K562 (cell line): ENCODE measurements at regions not wholly inside any gene's neighbourhood (a gene's known extent, or its start where the extent isn't known, plus 50 kb on each side); places are given as distances from the start of the nearest gene placed in this dataset.

Source experiments
- FOSL1 ChIP-seq: fragments of 200-800 bp; sonication (Bioruptor generic); conservative IDR thresholded peaks from 2 replicates; pipeline ENCODE4 v1.6.1; 2016; ENCODE audit warnings: missing genetic modification characterization, missing compliant biosample characterization
- GATA2 ChIP-seq: sonication (generic); formaldehyde crosslinking; IDR thresholded peaks from 2 replicates; pipeline ENCODE4 v1.4.0; 2020; ENCODE audit warnings: mild to moderate bottlenecking, missing genetic modification reagents
- NFYB ChIP-seq: IDR thresholded peaks from 2 replicates; pipeline ENCODE4 v1.6.1; 2011; ENCODE audit warnings: mild to moderate bottlenecking, moderate library complexity; ENCODE audit not compliant: insufficient read length; ENCODE audit errors: extremely low read depth
- PHF20 ChIP-seq: fragments of 450-650 bp; IDR thresholded peaks from 2 replicates; pipeline ENCODE4 v1.6.1; 2018; ENCODE audit not compliant: partially characterized antibody
- SAP30 ChIP-seq: fragments of 200-600 bp; sonication (generic); IDR thresholded peaks from 2 replicates; pipeline ENCODE4 v1.6.1; 2012; ENCODE audit warnings: borderline replicate concordance, low read depth, mild to moderate bottlenecking, moderate library complexity, low read length, control low read depth, inconsistent platforms; ENCODE audit not compliant: insufficient read depth, poor library complexity, severe bottlenecking
- SMAD3 ChIP-seq: fragments of 450-650 bp; formaldehyde crosslinking; conservative IDR thresholded peaks from 2 replicates; pipeline ENCODE4 v1.4.0; 2020; ENCODE audit warnings: mild to moderate bottlenecking
- U2AF2 ChIP-seq: fragments of 200-400 bp; formaldehyde crosslinking; optimal IDR thresholded peaks from 2 replicates; pipeline ENCODE3; 2017; ENCODE audit warnings: low read depth, mild to moderate bottlenecking, low read length
- ZNF12 ChIP-seq: sonication (generic); formaldehyde crosslinking; IDR thresholded peaks from 2 replicates; pipeline ENCODE4 v1.4.0; 2020; ENCODE audit warnings: mild to moderate bottlenecking, missing genetic modification reagents
- TF ChIP-seq, protein P1 (sequence below): fragments of 450-650 bp; IDR thresholded peaks from 2 replicates; pipeline ENCODE4 v1.6.1; 2016; ENCODE audit warnings: low read depth
- TF ChIP-seq, protein P2 (sequence below): sonication (generic); formaldehyde crosslinking; IDR thresholded peaks from 2 replicates; pipeline ENCODE4 v1.8.1; 2022; ENCODE audit warnings: missing genetic modification reagents

DNA sequence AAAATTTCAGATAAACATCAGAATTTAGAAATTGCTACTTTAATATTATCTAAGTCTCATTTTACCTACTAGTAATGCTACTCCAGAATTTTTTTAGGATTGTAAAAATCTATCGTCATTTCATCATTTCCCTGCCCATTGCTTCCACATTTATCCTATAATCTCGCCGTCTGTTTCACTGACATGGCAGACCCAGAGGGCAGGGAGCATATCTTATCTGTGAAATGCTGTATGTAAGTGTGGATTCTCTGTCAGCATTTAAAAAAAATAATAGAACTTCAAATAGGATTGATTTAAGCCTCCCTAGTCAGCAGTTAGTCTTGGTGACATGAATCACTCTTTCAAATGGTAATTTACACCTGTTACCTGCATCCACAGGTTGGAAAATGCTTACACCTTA is 314.4 kb downstream of the PCDH7 start:
- TF ChIP-seq FOSL1 (tag) (no peak), U2AF2 (no peak), SAP30 (no peak), ZNF12 (CRISPR knock-in tag) (no peak), GATA2 (CRISPR knock-in tag) (no peak), SMAD3 (CRISPR knock-in tag) (no peak), NFYB (no peak), PHF20 (no peak)
- TF ChIP-seq, protein P1, sequence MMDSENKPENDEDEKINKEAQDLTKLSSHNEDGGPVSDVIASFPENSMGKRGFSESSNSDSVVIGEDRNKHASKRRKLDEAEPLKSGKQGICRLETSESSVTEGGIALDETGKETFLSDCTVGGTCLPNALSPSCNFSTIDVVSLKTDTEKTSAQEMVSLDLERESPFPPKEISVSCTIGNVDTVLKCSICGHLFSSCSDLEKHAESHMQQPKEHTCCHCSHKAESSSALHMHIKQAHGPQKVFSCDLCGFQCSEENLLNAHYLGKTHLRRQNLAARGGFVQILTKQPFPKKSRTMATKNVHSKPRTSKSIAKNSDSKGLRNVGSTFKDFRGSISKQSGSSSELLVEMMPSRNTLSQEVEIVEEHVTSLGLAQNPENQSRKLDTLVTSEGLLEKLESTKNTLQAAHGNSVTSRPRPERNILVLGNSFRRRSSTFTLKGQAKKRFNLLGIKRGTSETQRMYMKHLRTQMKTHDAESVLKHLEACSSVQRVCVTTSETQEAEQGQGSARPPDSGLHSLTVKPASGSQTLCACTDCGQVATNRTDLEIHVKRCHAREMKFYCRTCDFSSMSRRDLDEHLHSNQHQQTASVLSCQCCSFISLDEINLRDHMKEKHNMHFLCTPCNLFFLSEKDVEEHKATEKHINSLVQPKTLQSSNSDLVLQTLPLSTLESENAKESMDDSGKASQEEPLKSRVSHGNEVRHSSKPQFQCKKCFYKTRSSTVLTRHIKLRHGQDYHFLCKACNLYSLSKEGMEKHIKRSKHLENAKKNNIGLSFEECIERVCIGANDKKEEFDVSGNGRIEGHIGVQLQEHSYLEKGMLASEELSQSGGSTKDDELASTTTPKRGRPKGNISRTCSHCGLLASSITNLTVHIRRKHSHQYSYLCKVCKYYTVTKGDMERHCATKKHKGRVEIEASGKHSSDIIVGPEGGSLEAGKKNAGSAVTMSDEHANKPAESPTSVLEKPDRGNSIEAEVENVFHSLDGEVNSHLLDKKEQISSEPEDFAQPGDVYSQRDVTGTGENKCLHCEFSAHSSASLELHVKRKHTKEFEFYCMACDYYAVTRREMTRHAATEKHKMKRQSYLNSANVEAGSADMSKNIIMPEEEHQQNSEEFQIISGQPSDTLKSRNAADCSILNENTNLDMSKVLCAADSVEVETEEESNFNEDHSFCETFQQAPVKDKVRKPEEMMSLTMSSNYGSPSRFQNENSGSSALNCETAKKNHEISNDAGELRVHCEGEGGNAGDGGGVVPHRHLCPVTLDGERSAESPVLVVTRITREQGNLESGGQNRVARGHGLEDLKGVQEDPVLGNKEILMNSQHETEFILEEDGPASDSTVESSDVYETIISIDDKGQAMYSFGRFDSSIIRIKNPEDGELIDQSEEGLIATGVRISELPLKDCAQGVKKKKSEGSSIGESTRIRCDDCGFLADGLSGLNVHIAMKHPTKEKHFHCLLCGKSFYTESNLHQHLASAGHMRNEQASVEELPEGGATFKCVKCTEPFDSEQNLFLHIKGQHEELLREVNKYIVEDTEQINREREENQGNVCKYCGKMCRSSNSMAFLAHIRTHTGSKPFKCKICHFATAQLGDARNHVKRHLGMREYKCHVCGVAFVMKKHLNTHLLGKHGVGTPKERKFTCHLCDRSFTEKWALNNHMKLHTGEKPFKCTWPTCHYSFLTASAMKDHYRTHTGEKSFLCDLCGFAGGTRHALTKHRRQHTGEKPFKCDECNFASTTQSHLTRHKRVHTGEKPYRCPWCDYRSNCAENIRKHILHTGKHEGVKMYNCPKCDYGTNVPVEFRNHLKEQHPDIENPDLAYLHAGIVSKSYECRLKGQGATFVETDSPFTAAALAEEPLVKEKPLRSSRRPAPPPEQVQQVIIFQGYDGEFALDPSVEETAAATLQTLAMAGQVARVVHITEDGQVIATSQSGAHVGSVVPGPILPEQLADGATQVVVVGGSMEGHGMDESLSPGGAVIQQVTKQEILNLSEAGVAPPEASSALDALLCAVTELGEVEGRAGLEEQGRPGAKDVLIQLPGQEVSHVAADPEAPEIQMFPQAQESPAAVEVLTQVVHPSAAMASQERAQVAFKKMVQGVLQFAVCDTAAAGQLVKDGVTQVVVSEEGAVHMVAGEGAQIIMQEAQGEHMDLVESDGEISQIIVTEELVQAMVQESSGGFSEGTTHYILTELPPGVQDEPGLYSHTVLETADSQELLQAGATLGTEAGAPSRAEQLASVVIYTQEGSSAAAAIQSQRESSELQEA: no peak
- TF ChIP-seq, protein P2, sequence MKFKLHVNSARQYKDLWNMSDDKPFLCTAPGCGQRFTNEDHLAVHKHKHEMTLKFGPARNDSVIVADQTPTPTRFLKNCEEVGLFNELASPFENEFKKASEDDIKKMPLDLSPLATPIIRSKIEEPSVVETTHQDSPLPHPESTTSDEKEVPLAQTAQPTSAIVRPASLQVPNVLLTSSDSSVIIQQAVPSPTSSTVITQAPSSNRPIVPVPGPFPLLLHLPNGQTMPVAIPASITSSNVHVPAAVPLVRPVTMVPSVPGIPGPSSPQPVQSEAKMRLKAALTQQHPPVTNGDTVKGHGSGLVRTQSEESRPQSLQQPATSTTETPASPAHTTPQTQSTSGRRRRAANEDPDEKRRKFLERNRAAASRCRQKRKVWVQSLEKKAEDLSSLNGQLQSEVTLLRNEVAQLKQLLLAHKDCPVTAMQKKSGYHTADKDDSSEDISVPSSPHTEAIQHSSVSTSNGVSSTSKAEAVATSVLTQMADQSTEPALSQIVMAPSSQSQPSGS (CRISPR knock-in tag): no peak
